HepG2 (cell line): ENCODE measurements at regions not wholly inside any gene's neighbourhood (a gene's known extent, or its start where the extent isn't known, plus 50 kb on each side); places are given as distances from the start of the nearest gene placed in this dataset.

Experiments used
- ATAC-seq: fragments of 200-7000 bp; cut with Tn5 transposase; 3 replicates; pipeline ENCODE4 v1.9.1; 2020; ENCODE audit warnings: mild to moderate bottlenecking, moderate library complexity
- BruUV-seq: library from RNA; stranded (reverse); fragments of 400-500 nt; replicated peaks from 2 replicates; lab custom pipeline; 2021; lab: Mats Ljungman, UMichigan
- CTCF ChIA-PET: fragments of 300-600 bp; formaldehyde crosslinking; extraction: SDS; loops from one replicate; lab custom pipeline; 2021; ENCODE audit warnings: low total read pairs, inconsistent platforms, low intra/inter-chr PET ratio; lab: Yijun Ruan, JAX
- POLR2A ChIA-PET: fragments of 350-600 bp; sonication (Branson Sonifier 250); formaldehyde crosslinking; loops from one replicate; lab custom pipeline; 2020; ENCODE audit warnings: antibody characterized with exemption, inconsistent platforms; lab: Yijun Ruan, JAX
- DNase-seq: peaks from one replicate; pipeline ENCODE4 v3.0.0-alpha.2; 2015; ENCODE audit warnings: low spot score
- FAIRE-seq: peaks from 3 replicates; lab custom pipeline; 2011; peaks lifted over from hg19 to GRCh38; lab: Jason Lieb, UNC
- H2AFZ ChIP-seq: one replicate; pipeline ENCODE4 v1.6.1; 2011; ENCODE audit warnings: low read length, inconsistent platforms
- H3K27ac ChIP-seq: fragments of 300-600 bp; 3 replicates; pipeline ENCODE4 v1.8.0; 2011; ENCODE audit warnings: mixed run types, mild to moderate bottlenecking, mixed read lengths, low read length, inconsistent platforms; ENCODE audit not compliant: insufficient read depth; ENCODE audit errors: extremely low read length
- H3K27me3 ChIP-seq, 2 experiments: fragments of 200-600 bp in 1 of 2; 2 replicates in 1 of 2; 3 replicates in 1 of 2; pipeline versions ENCODE4 v1.6.0 to v1.8.0; 2011; ENCODE audit warnings: low read length in 2 of 2, mild to moderate bottlenecking in 2 of 2, moderate library complexity in 2 of 2, inconsistent platforms in 1 of 2; ENCODE audit not compliant: insufficient read depth in 2 of 2, control insufficient read depth in 1 of 2
- H3K36me3 ChIP-seq, 2 experiments: fragments of 200-600 bp in 1 of 2; replicated peaks in 1 of 2; 2 replicates in 1 of 2; 3 replicates in 1 of 2; pipeline versions ENCODE4 v1.5.1 to v1.8.0; 2011; ENCODE audit warnings: low read length in 2 of 2, inconsistent platforms in 1 of 2; ENCODE audit not compliant: insufficient read depth in 2 of 2, control insufficient read depth in 1 of 2
- H3K4me1 ChIP-seq: 2 replicates; pipeline ENCODE4 v1.5.1; 2012; ENCODE audit warnings: low read length, inconsistent platforms; ENCODE audit not compliant: insufficient read depth
- H3K4me2 ChIP-seq: 2 replicates; pipeline ENCODE4 v1.6.0; 2011; ENCODE audit warnings: low read depth, low read length, inconsistent platforms
- H3K4me3 ChIP-seq, 3 experiments: fragments of 200-600 bp in 1 of 3; sonication (generic), shearing (Covaris generic) in 1 of 3; replicated peaks in 1 of 3; 2 replicates each; pipeline ENCODE4 v1.5.1; 2011 to 2016; ENCODE audit warnings: low read length in 3 of 3, inconsistent platforms in 2 of 3, low read depth in 2 of 3, mild to moderate bottlenecking in 2 of 3, control low read depth in 1 of 3, mixed read lengths in 1 of 3; ENCODE audit not compliant: insufficient read depth in 1 of 3
- H3K79me2 ChIP-seq: one replicate; pipeline ENCODE4 v1.6.1; 2011; ENCODE audit warnings: low read length, inconsistent platforms; ENCODE audit not compliant: insufficient read depth
- H3K9ac ChIP-seq: 2 replicates; pipeline ENCODE4 v1.6.0; 2011; ENCODE audit warnings: mild to moderate bottlenecking, low read depth, low read length, inconsistent platforms; ENCODE audit not compliant: insufficient read depth
- H3K9me3 ChIP-seq: 2 replicates; pipeline ENCODE4 v1.5.1; 2012; ENCODE audit warnings: mild to moderate bottlenecking, low read length
- H4K20me1 ChIP-seq: 2 replicates; pipeline ENCODE4 v1.6.0; 2011; ENCODE audit warnings: inconsistent platforms, mild to moderate bottlenecking, low read length, moderate library complexity; ENCODE audit not compliant: insufficient read depth
- HINFP ChIP-seq: sonication (generic); formaldehyde crosslinking; IDR thresholded peaks from 2 replicates; pipeline ENCODE4 v1.4.0; 2020; ENCODE audit warnings: low read depth, mild to moderate bottlenecking, missing genetic modification reagents
- HNF4A ChIP-seq: sonication (generic); formaldehyde crosslinking; IDR thresholded peaks from 2 replicates; pipeline ENCODE4 v1.4.0; 2020; ENCODE audit warnings: missing genetic modification reagents
- SATB2 ChIP-seq: sonication (generic); formaldehyde crosslinking; IDR thresholded peaks from 2 replicates; pipeline ENCODE4 v1.5.0; 2020; ENCODE audit warnings: missing genetic modification reagents
- TRAFD1 ChIP-seq: sonication (generic); formaldehyde crosslinking; IDR thresholded peaks from 2 replicates; pipeline ENCODE4 v1.5.1; 2020; ENCODE audit warnings: missing genetic modification reagents, mild to moderate bottlenecking, borderline replicate concordance
- ZNF230 ChIP-seq: sonication (generic); formaldehyde crosslinking; IDR thresholded peaks from 2 replicates; pipeline ENCODE4 v1.4.0; 2020; ENCODE audit warnings: mild to moderate bottlenecking, missing genetic modification reagents
- ZNF414 ChIP-seq: sonication (generic); formaldehyde crosslinking; IDR thresholded peaks from 2 replicates; pipeline ENCODE4 v1.5.0; 2020; ENCODE audit warnings: missing genetic modification reagents
- ZSCAN29 ChIP-seq: sonication (generic); formaldehyde crosslinking; conservative IDR thresholded peaks from 2 replicates; pipeline ENCODE4 v1.4.0; 2020; ENCODE audit warnings: mild to moderate bottlenecking, missing genetic modification reagents
- WGBS: methylation state at CpG from one replicate; pipeline ENCODE4 v1.1.6; 2017; ENCODE audit warnings: low lambda C conversion rate; 5-methylcytosine and 5-hydroxymethylcytosine counted together
- in situ Hi-C: cut with HindIII; loops from 2 replicates; pipeline ENCODE4 v1.10.0; 2017; ENCODE audit warnings: low pct_unique_long_range_greater_than_20kb; ENCODE audit not compliant: extremely low pct_ligation_motif_present
- intact Hi-C: fragments of 100-400 bp; cut with micrococcal nuclease; formaldehyde crosslinking; loops from one replicate; pipeline ENCODE4 v1.10.0; 2022; ENCODE audit not compliant: unreplicated experiment

GRCh38 chr20:39464238-39464637 lies 502.1 kb downstream of the DHX35 start:
- FAIRE-seq: no peak
- intact Hi-C loops: no loop called here

More at GRCh38 chr20:39464238-39464637, 502.1 kb downstream of the DHX35 start:
- Histone ChIP-seq H3K4me2 (no peak overlapping the region), H3K4me1 (no peaks in the 10 kb centered on the region), H3K9ac (no peak overlapping the region), H3K36me3 (no peaks in the 10 kb centered on the region), H3K27me3 (no peaks in the 10 kb centered on the region), H2AFZ (no peak overlapping the region), H3K27ac (no peak overlapping the region), H3K79me2 (no peaks in the 10 kb centered on the region), H3K4me3 (no peak overlapping the region), H4K20me1 (no peaks in the 10 kb centered on the region), H3K9me3 (peaks cover 14% of the 10 kb centered on the region)
- 38% methylated on average over 1 of the region's 1 CpG for WGBS
- CTCF ChIA-PET: no interaction called here
- no peak for ATAC-seq
- BruUV-seq: no TSS peak
- no peak for TF ChIP-seq SATB2 (CRISPR knock-in tag)
- TF ChIP-seq HINFP (CRISPR knock-in tag): no peak
- no peak for TF ChIP-seq TRAFD1
- no peak for TF ChIP-seq ZNF414 (CRISPR knock-in tag)
- no peak for TF ChIP-seq ZNF230 (CRISPR knock-in tag)
- no peak for TF ChIP-seq ZSCAN29 (CRISPR knock-in tag)
- no peak for TF ChIP-seq HNF4A
- POLR2A ChIA-PET: no interaction called here
- in situ Hi-C loops: no loop called here
- DNase-seq: no peak
